CD1c-positive myeloid dendritic cell (primary cell): ENCODE measurements at regions not wholly inside any gene's neighbourhood (a gene's known extent, or its start where the extent isn't known, plus 50 kb on each side); places are given as distances from the start of the nearest gene placed in this dataset.

Experiments used
- DNase-seq: peaks from one replicate; pipeline ENCODE4 v3.0.0-alpha.2; 2016; ENCODE audit errors: extremely low spot score

DNA sequence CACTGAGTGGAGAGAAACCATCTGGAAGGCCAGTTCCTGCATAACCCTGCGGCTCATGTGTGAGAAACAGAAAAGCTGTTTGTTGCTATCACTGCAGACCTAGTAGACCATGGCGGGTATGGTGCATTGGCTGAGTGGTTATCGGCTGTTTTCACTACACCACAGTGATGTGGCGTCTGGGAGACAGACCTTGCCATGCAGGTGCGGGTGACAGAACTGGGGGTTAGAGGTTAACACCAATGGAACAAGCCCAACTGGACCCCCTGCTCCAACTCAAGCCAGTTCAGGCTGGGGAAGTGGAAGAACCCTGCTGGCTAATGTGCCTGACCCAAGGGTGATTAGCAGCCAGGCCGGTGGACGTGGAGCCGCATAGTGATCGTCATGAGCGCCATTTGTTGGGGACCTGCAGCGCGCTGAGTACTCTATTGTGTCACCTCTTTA, 91.9 kb downstream of the IRF8 start:
- no peak for DNase-seq

DNA sequence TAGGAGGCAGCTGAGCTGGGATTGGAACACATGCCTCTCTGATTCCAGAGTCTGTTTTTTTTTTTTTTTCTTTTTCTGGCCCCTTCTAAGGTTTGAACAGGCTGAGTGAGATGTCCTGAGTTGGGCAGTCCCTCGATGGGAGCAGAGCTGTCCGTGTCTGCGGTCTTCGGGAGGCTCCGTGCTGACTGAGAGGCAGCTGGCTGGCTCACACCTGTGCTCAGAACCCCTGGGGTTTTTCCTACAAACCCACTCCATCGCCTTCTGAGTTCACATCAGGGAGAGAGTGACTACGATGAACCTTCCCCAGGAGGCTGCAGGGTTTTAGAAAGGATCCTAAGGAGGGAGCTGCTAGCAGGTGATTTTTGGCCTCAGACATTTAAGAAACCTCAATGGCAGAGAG, 92.5 kb downstream of the IRF8 start:
- no peak for DNase-seq

DNA sequence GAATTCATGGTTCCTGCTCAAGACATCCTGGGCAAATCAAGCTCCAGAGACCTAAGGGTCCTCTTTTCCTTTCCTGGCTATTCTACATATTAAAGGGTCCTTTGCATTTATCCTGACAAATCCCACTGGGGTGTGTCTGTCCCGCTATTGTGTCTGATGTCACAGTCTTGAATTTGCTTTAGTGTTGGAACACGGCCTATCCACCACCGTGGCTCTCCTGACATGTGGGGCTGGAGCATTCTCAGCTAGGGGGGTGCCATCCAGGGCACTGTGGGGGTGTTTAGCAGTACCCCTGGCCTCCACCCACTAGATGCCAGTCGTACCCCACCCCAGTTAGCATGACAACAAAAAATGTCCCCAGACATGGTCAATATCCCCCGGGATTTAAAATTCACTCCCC, 92.9 kb downstream of the IRF8 start:
- no peak for DNase-seq

- DNase-seq, result no peak
These were observed 93.4 kb downstream of the IRF8 start for GRCh38 chr16:85992359-85992758.

GRCh38 chr16:85992779-85993178, 93.8 kb downstream of the IRF8 start:
- no peak for DNase-seq

DNA sequence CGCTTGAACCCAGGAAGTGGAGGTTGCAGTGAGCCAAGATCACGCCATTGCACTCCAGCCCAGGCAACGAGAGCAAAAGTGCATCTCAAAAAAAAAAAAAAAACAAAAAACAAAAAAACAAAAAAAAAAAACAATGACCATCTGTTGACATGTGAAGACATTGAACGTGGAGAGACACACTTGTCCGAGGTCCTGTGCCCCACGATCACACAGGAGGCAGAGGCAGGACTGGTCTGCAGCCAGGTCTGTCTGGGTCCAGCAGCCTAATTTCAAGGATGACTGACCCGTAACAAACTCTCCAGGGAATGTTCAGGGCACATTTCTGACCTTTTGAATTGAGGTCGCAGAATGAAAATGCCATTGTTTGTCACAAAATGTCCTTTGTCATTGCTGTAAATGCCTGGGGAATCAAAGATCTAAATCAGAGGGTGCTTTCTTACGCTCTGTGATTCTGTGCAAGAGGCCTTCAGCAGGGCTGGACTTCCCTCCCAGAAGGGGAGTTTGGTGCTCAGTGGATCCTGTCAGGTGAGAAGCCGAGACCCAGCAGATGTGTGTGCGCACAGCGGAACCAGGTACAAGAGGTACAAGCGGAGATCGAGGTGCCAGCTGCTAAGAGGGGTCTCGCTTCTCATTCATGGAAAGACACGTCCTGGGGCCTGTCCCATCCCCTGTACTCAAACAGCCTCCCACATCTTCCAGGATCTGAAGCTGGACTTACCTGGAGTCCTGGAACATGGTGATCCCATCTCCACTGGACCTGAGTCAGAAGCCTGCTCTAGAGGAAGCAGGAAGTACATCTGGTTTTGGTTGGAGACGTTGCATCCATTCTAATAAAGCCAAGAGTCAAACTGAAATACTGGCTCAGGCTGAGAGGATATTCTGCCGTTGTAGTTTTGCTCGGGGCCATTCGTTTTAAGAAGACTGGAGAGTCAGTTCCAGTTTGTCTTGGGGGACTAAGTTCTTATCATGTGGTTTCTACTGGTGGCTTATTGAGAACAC, 95.8 kb downstream of the IRF8 start:
- DNase-seq, result no peak

DNA sequence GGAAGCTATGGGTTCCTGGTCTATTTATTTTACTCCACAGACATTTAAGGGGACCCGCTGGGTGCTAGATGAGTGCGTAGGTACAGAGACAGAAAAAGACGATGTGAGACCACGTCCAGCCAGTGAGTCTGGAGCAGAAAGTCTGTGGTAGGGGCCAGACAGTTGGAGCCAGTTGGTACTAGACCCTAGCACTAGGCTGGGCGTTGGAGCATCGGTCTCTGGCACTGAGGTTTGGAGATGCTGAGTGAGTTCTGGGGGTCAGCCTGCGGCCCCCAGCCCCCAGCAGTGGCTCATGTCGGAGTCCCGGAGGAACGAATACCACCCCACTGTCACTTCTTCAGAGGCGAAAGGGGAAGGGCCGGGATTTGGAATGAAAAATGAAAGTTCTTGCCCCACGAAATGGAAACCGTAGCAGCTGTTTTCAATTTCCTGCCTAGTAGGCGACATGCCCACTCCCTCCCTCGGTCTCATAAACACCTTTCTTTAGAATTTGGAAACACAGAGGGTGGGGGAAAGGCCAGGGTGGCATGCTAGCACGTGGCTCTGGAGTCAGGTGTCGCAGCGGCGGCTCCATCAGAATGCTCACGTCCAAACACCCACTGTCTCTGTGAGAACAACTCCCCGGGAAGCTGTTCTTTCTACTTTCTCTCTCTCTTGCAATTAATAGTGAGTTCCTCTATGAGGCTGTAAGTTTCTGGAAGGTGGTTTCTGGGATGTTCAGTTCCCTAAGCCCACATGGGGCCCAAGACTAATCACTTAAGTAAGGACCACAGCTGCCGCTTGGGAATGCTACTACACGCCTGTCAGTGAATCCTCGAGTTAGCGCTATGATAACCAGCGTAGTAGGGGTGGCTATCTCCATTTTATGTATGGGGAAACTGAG, 96.8 kb downstream of the IRF8 start:
- DNase-seq, result peak; percentile 26

- DNase-seq, result no peak
These were observed 97.9 kb downstream of the IRF8 start for GRCh38 chr16:85996843-85997242.

DNA sequence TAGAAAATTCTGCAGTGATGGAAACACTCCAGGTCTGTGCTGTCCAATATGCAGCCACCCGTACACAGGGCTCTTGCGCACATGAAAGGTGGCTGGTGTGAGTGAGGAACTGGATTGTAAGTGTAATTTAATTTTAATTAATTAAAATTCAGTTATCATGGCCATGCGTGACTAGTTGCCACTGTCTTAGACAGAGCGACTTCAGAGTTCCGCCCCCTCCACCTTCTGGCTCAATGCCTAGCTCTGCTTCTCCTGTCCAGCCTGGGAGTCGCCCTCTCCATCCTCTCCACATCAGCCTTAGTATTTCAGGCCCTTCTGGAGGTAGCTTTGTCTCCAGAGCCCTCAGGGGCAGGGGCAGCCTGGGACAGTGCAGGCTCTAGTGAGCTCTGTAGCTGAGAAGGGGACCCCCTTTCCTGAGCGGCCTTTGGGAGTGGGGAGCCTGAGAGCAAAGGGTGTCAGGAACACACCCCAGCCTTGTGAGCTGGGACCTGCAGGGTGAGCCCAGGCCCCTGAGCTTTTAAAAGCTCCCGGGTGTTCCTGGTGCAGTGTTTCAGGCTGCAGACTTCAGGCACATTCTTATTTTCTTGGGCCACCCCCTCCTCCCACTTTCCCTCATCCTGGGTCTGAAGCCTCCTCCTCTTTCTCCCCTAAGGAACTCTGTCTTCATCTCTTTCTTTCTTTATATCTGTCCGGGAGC, 99.4 kb downstream of the IRF8 start:
- no peak for DNase-seq

DNA sequence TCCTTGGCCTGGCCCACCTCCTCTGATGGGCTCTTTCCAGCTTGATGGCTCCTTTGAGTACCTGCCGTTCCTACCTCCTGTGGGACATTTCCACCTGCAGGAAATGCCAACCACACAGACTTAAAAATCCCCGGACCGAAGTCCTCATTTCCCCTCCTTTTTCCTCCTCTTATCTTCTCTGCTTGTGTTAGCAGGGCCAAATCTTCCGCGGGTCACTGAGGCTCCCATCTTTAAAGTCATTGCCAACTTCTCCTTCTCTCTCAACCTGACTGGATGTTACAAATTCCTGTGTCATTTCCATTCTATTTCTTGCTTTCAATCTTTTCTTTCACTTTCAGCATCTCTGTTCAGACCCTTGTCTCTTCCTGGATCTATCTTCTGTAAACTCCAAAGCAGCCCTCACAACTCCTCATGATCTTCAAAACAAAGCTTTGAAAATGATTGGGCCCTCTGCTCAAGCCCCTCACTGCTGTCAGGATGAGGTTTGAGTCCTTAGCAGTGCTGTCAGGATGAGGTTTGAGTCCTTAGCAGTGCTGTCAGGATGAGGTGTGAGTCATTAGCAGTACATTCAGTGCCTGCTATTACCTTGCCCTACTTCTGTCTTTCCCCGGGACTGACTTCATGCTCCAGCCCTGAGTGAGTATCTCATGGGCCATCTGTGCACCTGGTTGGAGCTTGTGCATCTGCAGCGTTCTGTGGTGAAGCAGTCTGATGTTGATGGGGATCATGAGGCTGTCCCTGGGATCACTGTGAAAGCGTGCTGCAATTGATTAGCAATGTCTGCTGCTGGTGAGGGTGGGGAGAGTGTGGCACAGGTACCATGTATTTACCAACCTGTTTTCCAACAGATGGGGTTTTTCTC, 100.1 kb downstream of the IRF8 start:
- DNase-seq, result no peak

DNA sequence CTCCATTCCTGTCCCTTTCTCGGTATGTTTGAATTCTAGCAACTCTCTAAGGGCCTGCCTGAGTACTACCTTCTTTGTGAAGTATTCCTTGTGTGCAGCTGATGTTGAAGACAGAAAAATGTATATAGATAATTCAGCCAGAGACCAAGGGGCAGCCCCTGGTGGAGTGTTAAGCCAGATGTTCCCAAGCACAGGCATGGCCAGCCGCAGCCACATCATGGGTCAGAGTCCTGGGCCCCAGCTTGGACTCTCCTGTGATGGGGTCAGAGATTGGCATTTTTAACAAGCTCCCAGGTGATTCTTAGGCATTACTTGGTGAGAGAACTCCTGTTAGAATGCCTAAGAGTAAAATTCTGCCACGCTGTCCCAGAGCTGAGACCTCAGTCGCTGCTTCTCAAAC, 100.8 kb downstream of the IRF8 start:
- no peak for DNase-seq

- DNase-seq, result no peak
These were observed 103.4 kb downstream of the IRF8 start for GRCh38 chr16:86002178-86002900.

DNA sequence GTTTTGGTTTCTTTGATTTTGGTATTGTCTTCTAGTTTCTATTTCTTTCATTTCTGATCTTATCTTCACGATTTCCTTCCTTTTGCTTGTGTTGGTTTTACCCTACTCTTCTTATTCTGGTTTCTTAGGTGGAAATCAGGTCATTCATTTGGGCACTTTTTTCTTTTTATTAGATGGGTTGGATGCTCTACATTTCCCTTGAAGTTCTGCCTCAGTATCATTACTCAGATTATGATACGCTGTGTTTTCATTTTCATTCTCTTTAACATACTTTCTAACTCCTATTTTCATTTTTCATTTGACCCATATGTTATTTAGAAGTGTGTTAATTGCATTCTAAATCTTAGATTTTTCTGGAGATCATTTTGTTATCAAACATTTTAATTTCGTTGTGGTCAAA, 108.6 kb downstream of the IRF8 start:
- no peak for DNase-seq

GRCh38 chr16:86010680-86011141, 111.7 kb downstream of the IRF8 start:
- no peak for DNase-seq

- no peak for DNase-seq
These were observed 112.6 kb downstream of the IRF8 start for GRCh38 chr16:86011532-86011931.

GRCh38 chr16:86012221-86012620, 113.3 kb downstream of the IRF8 start:
- DNase-seq, result no peak

- DNase-seq, result no peak
These were observed 114.9 kb downstream of the IRF8 start for GRCh38 chr16:86013867-86014266.

DNA sequence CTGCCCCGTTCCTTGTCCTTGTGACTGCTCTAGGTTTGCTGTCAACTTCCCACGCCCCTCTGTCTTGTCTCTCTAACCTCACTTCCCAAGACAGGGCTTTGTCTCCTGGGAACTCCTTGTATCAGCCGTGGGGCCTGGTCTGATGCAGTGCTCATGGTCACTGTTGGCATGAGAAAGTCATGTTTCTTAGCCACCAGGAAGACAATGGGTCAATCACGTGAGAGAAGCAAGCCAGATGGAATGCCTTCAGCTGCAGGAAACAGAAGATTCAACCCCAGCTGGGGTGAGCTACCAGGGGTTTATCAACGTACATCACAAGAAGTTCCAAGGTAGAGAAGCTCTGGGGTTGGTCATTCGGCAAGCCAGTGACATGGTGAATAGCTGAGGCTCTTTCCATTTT, 116.6 kb downstream of the IRF8 start:
- DNase-seq, result no peak

- DNase-seq, result peak; percentile 71
These were observed 117.4 kb downstream of the IRF8 start for GRCh38 chr16:86016201-86016965.
